ENCODE measurements at regions not wholly inside any gene's neighbourhood (a gene's known extent, or its start where the extent isn't known, plus 50 kb on each side); places are given as distances from the start of the nearest gene placed in this dataset.

DNA sequence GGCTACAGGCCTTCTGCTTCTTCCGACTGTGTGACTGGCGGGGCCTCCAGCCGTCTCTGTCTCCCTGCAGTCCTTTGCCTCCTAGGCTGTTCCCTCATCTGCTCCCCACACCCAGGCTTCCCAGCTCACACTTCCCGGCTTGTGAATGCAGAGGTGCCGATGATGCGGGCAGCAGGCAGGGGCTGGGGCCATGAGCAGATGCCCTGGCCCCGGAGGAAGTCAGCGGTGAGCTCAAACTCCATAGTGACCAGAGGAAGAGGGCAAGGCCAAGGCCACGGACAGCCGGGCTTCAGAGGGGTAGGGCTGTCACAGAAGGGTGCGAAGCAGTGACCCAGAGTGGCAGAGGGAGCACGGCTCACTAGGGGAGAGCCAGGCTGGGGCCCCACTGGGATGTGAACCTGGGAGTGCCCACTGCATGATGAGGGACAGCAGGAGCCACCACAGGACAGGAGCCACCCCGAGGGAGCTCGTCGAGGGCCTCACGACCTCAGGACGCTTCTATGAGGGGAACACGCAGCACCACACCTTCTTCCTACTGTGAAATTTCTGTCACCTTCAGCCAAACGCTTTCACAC is 515.9 kb downstream of the EIPR1 start:
- DNase-seq (ENCODE audit: low read depth, low spot score) = no peak
- Histone ChIP-seq H4K20me1 (ENCODE audit: control insufficient read depth, insufficient read depth) (no peaks in the 10 kb centered on the region), H3K4me2 (ENCODE audit: control insufficient read depth, insufficient read depth) (no peak overlapping the region), H3K4me1 (ENCODE audit: control insufficient read depth, insufficient read depth, low read length) (no peaks in the 10 kb centered on the region), H3K27ac (ENCODE audit: control insufficient read depth, insufficient read depth) (no peak overlapping the region), H3K79me2 (ENCODE audit: control insufficient read depth, insufficient read depth, low read length) (no peaks in the 10 kb centered on the region), H3K9ac (ENCODE audit: control insufficient read depth, insufficient read depth, low read length) (no peak overlapping the region), H3K9me3 (replicated peaks; ENCODE audit: control insufficient read depth, insufficient read depth, low read length) (no peaks in the 10 kb centered on the region), H3K27me3 (replicated peaks in 1 of 2; ENCODE audit: control insufficient read depth in 2 of 2, insufficient read depth in 2 of 2, low read length in 1 of 2) (no peaks in the 10 kb centered on the region), H2AFZ (ENCODE audit: control insufficient read depth, low read depth, low read length) (no peak overlapping the region), H3K4me3 (no peak overlapping the region), H3K36me3 (ENCODE audit: control insufficient read depth in 2 of 2, insufficient read depth in 2 of 2, low read length in 1 of 2) (no peaks in the 10 kb centered on the region)
- no TSS peak for BruUV-seq (replicated peaks)
- 48% methylated on average over 18 of the region's 19 CpGs for WGBS (ENCODE audit: insufficient coverage, insufficient replicate concordance, low lambda C conversion rate, missing lambda C conversion rate)
- no peak for ATAC-seq
- ChIA-PET CTCF (no interaction called here), SMC1A (ENCODE audit: uncharacterized antibody, unreplicated experiment) (no interaction called here), POLR2A (no interaction called here), RAD21 (ENCODE audit: unreplicated experiment) (no interaction called here)
- TF ChIP-seq ETV6 (conservative IDR thresholded peaks at IDR 0.05 in 1 of 2, IDR thresholded peaks at IDR 0.05 in 1 of 2; ENCODE audit: borderline replicate concordance in 1 of 2, low read depth in 1 of 2) (no peak), WRNIP1 (IDR thresholded peaks at IDR 0.05; ENCODE audit: borderline replicate concordance, low read depth, low read length) (no peak), MTA2 (IDR thresholded peaks at IDR 0.05; ENCODE audit: low read depth) (no peak), NFXL1 (IDR thresholded peaks at IDR 0.05; ENCODE audit: borderline replicate concordance) (no peak), POU2F2 (IDR thresholded peaks at IDR 0.05; ENCODE audit: borderline replicate concordance, low read depth, low read length) (no peak), SUZ12 (IDR thresholded peaks at IDR 0.05; ENCODE audit: unreplicated experiment) (no peak), CUX1 (IDR thresholded peaks at IDR 0.05; ENCODE audit: insufficient replicate concordance, low read depth, low read length) (no peak), CEBPB (IDR thresholded peaks at IDR 0.05; ENCODE audit: borderline replicate concordance in 1 of 2, low read depth in 2 of 2, low read length in 2 of 2) (no peak), CREB1 (IDR thresholded peaks at IDR 0.05; ENCODE audit: low read depth) (no peak), ZNF274 (IDR thresholded peaks at IDR 0.05; ENCODE audit: insufficient read depth, insufficient read length) (no peak), ZBTB33 (IDR thresholded peaks at IDR 0.05) (no peak), DPF2 (IDR thresholded peaks at IDR 0.05) (no peak)
- TF ChIP-seq, protein P1, sequence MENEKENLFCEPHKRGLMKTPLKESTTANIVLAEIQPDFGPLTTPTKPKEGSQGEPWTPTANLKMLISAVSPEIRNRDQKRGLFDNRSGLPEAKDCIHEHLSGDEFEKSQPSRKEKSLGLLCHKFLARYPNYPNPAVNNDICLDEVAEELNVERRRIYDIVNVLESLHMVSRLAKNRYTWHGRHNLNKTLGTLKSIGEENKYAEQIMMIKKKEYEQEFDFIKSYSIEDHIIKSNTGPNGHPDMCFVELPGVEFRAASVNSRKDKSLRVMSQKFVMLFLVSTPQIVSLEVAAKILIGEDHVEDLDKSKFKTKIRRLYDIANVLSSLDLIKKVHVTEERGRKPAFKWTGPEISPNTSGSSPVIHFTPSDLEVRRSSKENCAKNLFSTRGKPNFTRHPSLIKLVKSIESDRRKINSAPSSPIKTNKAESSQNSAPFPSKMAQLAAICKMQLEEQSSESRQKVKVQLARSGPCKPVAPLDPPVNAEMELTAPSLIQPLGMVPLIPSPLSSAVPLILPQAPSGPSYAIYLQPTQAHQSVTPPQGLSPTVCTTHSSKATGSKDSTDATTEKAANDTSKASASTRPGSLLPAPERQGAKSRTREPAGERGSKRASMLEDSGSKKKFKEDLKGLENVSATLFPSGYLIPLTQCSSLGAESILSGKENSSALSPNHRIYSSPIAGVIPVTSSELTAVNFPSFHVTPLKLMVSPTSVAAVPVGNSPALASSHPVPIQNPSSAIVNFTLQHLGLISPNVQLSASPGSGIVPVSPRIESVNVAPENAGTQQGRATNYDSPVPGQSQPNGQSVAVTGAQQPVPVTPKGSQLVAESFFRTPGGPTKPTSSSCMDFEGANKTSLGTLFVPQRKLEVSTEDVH (IDR thresholded peaks at IDR 0.05; ENCODE audit: low read depth, partially characterized antibody) = no peak
- in situ Hi-C loops (cut with MboI) (no loop called here), intact Hi-C loops (cut with micrococcal nuclease; ENCODE audit: unreplicated experiment) (no loop called here)
- FAIRE-seq = no peak

Data from GM12878 (cell line).